ENCODE measurements at regions not wholly inside any gene's neighbourhood (a gene's known extent, or its start where the extent isn't known, plus 50 kb on each side); places are given as distances from the start of the nearest gene placed in this dataset.

DNA sequence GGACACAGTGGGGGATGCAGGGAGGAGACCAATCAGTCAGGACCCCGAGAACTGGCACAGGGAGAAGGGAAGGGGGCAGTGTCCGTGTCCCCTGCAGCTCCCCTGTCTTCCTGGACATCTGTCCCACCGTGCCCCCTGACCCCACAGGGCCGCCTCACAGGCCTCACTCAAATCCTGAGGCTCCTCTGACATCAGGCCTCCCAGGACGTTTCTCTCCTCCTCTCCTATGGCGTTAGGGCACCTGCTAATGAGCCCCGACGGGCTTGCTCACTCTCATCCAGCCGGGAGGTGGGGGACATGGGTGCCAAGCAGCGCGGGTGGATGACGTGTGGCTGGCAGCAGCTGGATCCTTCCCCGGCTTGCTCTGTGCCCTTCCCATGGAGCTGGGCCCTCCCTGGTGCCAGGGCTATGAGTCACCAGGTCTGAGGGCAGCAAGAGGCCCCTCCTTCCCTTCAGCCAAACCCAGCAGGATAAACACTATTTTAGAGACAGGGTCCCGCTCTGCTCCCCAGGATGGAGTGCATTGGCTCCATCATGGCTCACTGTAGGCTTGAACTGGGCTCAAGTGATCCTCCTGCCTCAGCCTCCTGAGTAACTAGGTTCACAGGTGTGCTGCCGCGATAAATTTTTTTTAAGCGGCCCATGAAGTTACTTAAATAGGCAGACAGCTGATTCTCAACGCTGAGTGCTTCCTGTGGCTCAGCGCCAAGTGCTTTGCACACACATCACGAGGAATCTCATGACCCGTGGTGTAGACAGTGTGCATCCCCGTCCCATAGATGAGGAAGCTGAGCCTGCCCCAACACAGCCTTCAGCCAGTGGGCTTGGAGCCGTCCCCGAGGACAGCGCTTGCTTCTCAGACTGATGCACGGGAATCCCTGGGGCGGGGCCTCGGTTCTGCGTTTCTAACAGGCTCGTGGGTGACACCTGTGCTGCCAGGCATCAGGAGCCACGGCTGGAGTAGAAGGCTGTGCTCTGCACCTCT, 64.5 kb upstream of the HDAC4 start:
- no peak for DNase-seq (ENCODE audit: low read depth in 3 of 3, low spot score in 1 of 3)

DNA sequence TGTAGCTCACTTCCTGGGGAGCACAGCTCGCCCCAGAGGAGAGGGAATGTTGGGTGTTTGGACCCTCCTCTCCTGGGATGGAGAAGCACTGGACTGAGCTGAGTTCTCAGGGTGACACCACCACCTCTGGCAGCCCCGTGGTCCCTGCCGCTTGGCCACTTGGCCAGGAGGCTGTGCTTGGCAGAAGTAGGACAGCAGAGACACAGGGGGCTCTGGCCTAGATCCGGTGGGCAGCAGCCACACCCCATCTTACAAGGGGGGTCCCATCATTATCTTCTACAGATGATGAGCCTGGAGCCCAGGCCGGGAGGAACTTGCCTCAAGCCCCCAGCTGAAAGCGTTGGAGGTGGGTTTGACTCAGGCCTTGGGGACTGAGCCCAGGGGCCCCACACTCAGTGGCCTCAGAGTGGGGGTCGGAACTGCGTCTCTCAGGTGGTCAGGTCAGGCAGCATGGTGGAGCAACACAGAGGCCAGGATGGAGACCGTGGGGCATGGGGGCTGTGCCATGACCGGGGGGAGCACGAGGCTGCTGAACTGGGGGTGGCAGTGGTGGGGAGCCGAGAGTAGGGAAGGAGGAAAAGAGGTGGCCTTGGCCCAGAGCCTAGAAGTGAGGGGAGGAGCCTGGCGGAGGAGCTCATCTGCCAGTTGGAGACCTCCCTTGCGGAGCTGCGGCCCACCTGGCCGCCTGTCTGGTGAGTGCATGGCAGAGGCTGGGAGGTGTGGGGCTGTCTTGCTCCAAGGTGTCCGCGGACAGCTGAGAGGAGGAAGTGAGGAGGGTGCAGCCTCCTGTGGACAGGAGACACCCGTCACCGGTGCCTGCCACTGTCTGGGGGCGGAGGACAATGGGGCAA, 63.6 kb upstream of the HDAC4 start:
- no peak for DNase-seq (ENCODE audit: low read depth in 3 of 3, low spot score in 1 of 3)

DNA sequence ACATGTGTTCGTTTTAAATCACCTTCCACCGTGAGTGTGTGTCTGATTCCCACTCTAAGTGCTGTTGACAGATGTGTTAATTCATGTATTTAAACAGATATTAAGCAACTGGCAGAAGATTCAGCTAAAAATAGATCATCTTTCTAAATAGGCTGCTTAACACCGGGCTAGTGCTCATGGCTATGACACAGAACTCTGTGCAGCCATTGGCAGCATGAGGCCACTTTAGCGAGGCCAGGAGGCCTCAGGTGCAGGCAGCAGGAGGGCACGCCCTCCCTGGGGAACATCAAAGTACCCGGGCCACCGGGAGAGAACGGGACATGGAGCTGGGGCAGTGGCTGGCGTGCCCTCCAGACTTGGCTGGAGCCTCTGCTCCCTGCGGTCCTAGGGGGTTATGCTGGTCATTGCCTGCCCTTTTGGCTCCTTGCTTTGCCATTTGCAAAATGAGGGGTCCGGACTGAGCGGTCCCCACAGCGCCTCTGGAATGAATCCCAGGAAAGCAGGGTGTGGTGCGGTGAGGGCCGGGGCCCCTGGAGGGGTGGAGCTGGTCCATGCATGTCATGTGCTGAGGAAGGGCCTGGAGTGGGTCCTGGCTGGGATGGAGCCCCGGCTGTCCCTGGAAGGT, 62.8 kb upstream of the HDAC4 start:
- no peak for DNase-seq (ENCODE audit: low read depth in 3 of 3, low spot score in 1 of 3)

DNA sequence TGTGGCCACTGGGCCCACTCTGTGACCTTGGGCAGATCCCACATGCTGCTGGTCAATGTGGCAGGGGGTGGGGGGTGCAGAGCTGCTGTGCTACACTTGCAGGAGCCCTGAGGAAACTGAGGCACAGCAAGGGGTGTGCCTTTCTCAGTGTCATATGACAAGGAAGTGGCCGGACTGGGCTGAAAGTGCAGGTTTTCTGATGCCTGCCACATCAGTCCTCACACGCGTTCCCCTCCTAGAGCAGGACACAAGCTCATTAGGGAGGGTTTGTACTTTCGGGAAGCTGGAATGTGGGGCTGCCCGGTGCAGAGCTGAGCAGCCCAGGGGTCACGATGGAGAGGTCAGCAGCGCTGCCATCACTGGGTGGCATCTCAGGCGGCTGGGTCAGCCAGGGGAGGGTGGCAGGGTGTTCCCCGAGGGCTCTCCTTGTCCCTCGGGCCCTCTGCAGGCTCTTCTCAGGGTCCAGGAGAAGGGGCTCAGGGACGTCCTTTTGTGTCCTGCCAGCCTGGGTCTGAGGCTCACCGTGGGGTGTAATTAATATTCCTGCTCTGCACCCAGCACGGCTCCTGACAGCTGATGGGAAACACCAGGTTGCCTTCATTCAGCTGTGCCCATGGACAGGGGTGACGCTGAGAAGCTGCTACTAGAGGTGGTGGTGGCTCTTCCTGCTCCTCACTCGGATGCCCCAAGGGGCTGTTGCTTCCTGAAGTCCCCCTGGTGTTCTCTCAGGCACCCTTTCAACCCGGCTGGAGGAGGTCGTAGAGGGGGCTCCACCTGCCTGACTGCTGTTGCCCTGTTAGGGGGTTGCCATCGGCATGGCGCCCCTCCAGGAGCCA, 62.1 kb upstream of the HDAC4 start:
- DNase-seq (ENCODE audit: low read depth in 3 of 3, low spot score in 1 of 3), result no peak

DNA sequence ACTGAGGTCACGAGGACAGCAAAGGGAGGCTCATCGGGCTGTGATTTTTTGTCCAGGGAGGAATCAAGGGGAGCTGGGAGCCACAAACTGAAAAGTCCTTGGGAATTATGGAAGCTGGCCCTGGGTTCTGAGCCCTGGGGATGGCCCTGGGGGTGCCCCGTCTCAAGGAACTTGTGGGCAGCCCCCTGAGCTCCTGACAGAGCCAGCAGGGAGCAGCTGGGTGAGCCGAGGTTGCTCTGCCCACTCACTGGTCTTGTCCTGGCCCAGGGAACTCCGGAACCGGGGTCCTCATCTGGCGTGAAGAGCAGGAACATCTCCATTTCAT, 61.3 kb upstream of the HDAC4 start:
- no peak for DNase-seq (ENCODE audit: low read depth in 3 of 3, low spot score in 1 of 3)

DNA sequence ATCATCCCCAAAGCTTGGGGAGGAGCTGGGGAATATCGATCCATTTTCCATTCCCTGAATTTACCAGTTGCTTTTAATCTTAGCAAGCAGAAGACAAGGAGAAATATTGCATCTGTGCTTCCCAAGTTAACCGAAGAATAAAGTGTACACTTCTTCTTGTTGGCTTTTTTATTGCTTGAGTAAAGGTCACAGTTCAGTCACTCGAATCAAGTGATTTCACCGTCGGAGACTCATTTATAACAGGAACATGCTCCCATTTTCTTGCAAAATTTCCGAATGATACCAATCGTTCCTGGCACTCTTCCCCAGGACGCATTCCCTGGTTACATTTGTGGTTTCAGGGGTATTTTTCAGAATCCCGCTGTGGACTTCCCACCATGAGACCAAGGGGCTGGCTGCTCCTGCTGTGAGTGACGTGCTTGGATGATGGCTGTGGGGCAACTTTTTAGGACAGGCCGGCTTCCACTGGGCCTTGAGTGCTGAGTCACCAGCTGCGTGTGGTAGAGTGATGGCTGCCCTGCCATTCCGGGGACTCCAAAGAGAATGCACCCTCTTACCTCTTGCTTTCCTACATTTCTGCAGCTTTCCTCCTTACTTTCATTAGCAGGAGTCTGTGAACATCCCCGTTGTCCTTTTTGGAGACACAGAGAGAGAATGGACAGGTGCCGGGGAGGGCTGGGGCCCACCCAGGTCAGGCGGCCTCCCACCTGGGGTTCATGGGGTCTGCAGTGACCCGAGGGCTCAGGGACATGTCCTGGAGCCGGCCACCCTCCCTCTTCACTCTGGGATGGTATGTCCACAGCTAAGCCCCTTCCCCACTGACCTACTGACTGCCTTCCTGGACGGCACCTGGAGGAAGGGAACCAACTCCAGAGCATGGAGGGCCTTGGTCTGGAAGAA, 60.7 kb upstream of the HDAC4 start:
- DNase-seq (ENCODE audit: low read depth in 3 of 3, low spot score in 1 of 3), result no peak

DNA sequence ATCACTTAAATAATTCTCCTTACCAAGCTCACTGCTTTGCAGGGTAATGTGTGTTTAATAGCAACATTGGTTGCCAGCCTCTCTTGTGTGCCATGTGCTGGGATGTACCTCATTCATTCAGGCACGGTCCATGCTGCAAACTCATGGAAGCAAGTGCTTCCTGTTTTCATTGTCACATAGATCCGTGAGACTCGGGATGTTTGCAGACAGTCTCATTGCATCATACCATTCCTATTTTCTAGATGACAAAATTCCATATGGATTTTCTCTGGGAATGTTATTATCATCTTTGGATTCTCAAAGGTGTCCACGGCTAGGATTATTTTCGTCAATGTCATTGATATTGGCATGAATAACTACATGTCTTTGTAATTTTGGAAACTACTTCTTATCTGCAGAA, 60.0 kb upstream of the HDAC4 start:
- no peak for DNase-seq (ENCODE audit: low read depth in 3 of 3, low spot score in 1 of 3)

DNA sequence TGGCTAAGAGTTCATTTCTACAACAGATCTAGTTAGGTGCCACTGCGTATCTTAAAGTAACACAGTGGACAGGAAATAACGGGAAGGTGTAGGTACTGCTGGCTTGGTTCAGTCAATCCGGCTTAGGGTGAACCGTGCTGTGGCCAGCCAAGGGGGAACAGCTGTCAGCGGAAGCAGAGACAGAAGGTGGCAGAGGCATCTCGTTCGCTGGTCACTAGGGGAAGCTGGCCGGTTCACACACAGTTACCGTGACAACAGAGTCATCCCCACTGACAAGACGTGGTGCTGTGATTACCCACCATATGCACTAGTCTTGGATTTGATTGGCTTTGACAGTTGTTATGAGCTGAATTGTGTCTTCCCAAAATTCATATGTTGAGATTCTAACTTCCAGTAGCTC, 58.8 kb upstream of the HDAC4 start:
- DNase-seq (ENCODE audit: low read depth in 3 of 3, low spot score in 1 of 3), result no peak

DNA sequence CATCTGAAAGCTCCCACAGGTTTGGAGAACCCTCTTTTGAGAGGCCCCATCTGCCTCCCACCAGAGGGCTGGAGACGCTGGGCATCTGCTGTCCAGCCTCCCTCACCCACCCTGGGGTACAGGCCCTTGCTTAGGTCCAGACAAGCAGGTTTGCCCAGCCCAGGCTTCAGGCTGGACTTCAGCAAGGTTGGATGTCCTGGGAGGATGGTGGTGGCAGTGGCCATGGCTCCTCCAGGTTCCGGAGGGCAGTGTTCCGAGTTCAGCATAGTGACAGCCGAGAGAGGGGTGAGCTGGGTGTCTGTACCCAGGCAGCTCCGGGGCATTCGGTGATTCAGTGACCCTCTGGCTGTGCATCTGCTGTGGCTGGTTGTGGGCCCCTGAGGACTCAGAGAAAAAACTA, 58.2 kb upstream of the HDAC4 start:
- DNase-seq (ENCODE audit: low read depth in 3 of 3, low spot score in 1 of 3), result no peak

DNA sequence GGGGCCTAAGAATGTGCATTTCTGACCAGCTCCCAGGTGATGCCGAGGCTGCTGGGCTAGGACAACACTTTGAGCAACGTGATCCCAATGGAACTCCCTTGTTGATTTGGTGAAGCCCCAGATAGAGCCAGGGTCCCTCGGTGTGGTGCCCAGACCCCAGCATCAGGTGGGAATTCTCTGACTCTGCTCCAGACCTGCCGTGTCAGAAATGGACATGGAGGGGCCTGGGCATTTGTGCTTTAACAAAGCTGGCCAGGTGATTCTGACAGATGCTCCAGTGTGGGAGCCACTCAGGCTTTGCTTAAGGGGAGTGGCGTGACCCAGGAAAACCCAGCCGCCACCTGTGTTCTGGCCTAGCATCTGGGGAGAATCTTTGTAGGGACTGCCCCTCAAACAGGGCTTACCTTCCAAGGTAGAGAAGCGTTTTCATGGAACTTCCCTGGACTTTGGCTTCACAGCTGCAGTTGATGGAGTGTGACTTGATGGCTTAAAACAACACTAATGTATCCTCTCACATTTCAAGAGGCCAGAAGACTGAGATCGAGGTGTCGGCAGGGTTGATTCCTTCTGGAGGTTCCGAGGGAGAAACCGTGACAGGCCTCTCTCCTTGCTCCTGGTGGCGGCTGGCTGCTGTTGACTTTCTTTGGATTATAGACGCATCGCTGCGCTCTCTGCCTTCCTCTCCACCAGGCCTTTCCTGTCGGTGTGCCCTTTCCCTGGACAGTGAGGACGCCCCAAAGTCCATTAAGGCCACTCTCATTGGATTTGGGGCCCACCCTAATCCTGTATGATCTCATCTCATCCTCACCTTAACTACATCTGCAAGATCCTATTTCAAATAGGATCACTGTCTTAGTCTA, 57.0 kb upstream of the HDAC4 start:
- no peak for DNase-seq (ENCODE audit: low read depth in 3 of 3, low spot score in 1 of 3)

DNA sequence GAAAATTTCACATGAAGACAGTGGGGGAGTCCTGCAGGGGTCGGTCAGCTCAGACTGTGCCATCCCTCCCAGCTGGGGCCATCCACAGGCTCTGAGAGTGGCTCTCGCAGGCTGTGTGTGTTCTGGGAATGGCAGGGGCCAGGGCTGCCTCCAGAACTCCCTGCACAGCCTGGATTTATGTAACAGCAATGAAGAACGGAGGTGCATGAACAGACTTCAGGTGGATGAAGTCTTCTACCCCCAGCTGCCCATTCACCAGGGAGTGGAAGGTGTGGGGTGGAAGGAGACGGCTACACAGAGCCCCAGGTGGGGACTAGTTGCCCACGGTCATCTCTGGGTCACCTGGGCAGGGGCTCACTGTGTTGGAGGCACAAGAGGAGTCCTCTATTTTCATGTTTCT, 56.1 kb upstream of the HDAC4 start:
- DNase-seq (ENCODE audit: low read depth in 3 of 3, low spot score in 1 of 3), result no peak

DNA sequence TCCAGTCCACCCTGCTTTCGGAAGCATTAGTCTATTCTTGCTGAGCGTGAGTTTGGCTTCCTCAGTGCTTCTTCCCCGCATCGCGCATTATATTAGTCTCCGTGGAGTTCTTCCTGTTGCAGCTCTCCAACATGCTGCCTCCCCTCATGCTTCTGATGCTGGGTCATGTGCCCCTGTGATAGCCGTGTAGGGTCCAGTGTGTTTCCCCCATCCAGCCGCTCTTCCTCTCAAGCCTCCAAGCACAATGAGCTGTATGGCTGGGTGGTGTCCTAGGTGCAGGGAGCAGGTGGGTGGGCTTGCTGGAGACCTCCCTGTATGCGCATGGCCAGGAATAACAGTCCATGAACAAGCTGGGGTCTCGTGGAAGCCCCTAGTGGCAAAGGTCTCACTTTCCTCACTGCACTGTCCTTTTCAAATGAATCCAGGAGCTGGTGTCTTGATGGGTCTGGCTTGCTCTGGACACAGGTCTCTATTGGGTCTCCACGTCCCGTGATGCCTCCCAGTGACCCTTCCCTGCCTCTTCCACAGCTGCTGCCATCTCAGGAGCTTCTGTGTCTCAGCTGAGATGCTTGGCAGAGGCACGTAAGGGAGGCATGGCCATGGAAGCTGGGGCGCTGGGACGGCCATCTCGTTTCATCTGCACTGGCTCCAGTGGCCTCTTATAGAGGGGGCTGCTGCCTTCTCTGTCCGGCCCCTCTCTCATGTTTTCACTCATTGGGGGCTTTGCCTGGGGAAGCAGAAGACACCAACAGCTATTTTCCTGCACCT, 54.8 kb upstream of the HDAC4 start:
- DNase-seq (ENCODE audit: low read depth in 3 of 3, low spot score in 1 of 3), result no peak

DNA sequence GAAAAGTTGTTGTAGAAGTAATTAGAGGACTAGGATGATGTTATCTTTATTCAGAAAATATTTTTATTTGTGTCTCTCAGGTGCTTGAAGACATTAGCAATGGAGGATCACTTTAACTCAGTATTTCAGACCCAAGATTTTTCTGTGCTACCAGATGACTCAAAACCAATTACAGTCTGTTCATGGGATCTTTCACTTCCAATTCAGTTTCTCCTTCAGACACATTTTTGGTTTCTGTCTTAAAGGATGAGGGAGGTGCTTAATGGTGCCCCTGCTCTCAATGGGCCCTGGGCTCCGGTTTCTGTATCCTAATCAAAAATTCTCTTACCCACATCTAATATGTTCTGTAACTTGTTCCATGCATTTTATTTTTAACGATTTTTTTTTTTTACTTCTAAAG, 53.7 kb upstream of the HDAC4 start:
- DNase-seq (ENCODE audit: low read depth in 3 of 3, low spot score in 1 of 3), result no peak
